GM12875 (cell line): ENCODE measurements at regions not wholly inside any gene's neighbourhood (a gene's known extent, or its start where the extent isn't known, plus 50 kb on each side); places are given as distances from the start of the nearest gene placed in this dataset.

Source experiments
- H3K4me3 ChIP-seq: one replicate; pipeline ENCODE4 v1.5.1; 2011; ENCODE audit warnings: low read depth, low read length, control low read depth
- TF ChIP-seq, protein P1 (sequence below): IDR thresholded peaks from 2 replicates; pipeline ENCODE4 v1.5.1; 2011; ENCODE audit warnings: low read depth, mild to moderate bottlenecking, control low read depth, inconsistent platforms, low read length, moderate library complexity, borderline replicate concordance; ENCODE audit not compliant: insufficient read depth

DNA sequence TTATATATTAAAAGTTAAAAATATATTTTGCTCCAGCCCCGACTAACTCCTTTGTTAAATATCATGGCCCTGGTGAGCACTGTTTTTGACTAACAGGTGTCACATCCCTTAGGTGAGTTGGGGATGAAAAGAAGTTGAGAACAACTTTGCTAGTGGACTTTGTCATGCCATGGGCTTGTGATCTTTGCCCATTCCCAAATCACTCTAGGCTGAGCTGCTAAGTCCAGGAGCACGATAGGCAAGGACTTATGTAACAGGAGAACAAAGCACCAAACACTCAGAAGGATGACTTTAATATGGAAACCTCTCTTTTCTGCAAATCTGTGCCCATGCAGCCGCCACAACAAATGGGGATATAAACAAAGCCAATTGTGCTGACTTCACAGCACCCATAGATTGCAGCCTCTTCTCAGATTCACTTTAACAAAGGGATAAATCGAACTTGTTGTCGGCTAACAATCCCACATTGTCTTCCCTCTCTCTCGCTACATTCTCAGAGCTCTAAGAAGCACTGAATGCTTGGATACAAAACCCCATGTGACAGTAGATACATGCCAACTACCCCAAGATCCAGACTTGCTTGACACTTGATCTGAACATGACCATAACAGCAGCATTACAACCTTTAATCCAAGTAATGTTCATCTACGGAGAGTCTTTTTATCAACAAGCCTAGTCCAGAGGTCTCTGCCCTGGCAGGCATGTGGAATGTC lies 86.8 kb upstream of the CD180 start:
- TF ChIP-seq, protein P1, sequence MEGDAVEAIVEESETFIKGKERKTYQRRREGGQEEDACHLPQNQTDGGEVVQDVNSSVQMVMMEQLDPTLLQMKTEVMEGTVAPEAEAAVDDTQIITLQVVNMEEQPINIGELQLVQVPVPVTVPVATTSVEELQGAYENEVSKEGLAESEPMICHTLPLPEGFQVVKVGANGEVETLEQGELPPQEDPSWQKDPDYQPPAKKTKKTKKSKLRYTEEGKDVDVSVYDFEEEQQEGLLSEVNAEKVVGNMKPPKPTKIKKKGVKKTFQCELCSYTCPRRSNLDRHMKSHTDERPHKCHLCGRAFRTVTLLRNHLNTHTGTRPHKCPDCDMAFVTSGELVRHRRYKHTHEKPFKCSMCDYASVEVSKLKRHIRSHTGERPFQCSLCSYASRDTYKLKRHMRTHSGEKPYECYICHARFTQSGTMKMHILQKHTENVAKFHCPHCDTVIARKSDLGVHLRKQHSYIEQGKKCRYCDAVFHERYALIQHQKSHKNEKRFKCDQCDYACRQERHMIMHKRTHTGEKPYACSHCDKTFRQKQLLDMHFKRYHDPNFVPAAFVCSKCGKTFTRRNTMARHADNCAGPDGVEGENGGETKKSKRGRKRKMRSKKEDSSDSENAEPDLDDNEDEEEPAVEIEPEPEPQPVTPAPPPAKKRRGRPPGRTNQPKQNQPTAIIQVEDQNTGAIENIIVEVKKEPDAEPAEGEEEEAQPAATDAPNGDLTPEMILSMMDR = no peak
- H3K4me3 ChIP-seq = no peak overlapping the region

DNA sequence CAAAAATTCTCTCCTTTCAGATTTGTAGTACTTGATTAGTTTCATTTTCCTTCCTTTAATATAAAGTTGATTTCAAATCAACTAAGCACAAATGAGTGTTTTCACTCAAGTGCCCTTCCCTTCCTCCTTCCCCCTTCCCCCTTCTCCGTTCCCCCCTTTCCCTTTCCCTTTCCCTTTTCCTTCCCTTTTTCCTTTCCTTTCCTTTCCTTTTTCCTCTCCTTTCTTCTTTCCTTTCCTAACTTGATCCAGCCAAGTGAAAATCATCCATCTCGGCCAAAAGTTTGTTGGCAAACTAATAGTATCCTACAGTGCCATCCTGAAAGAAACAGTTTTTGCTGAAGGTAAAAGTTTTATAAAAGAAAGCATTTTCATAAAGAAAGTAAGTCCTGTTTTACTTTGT lies 85.3 kb upstream of the CD180 start:
- TF ChIP-seq, protein P1 = no peak
- H3K4me3 ChIP-seq = no peak overlapping the region

DNA sequence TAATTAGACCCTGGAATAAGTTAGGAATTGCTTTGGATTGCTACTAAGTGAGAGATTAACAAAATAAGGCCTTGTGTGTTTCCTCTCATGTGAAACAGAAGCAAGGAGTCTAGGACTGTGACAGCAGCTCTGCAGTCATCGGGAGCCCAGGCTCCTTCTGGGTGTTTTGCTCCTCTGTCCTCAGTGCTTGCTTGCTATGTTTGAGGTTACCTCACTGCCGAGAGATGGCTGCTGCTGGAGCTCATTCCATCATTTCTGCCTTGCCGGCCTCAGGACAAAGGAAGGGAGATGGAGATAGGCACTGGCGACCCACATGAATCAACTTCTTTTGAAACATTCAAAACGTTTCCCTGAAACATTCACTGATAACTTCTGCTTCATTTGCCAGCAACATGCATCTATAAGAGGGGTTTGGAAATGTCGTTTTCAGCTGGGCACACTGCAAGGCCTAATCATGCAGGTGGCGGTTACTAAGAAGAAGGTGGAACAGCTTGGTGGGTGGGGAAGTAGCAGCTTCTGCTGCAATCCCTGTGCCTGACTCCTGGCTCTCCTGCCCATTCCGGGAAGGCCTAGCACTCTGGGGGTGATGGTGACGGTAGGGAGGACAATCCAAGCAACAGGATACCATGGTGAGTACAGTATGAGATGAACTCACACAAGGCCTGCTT lies 77.2 kb upstream of the CD180 start:
- TF ChIP-seq, protein P1 = no peak
- H3K4me3 ChIP-seq = no peak overlapping the region

DNA sequence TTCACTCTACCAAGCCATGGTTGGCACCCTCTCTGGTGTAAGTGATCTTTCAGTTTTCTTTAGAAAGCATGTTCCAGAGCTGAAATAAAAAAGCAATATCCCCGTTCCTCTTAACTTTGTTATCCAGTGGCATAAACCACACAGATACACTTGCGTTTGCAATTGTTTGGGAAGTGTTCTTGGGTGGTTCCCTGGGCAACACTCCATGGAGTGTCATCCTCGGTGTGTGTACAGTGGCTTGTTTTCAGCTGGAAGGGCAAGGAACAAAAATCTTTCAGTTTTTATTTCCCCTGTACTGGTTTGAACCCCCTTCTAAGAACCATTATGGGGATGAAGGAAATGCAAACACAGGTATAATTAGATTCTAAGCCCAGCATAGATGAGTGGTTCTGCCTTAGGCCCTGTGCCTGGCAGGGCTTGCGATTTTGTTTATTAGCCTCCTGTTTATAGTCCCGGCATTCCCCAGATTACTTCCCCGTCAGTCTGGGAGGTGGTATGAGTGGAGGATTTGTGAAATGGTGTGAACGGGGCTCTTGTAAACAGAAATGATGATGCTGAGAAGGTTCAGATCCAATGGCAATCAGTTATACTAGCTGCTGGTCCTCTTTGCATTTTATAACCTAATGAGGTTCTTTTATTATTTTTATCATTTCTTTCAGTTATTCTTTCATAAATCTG lies 76.0 kb upstream of the CD180 start:
- TF ChIP-seq, protein P1 = no peak
- H3K4me3 ChIP-seq = no peak overlapping the region

DNA sequence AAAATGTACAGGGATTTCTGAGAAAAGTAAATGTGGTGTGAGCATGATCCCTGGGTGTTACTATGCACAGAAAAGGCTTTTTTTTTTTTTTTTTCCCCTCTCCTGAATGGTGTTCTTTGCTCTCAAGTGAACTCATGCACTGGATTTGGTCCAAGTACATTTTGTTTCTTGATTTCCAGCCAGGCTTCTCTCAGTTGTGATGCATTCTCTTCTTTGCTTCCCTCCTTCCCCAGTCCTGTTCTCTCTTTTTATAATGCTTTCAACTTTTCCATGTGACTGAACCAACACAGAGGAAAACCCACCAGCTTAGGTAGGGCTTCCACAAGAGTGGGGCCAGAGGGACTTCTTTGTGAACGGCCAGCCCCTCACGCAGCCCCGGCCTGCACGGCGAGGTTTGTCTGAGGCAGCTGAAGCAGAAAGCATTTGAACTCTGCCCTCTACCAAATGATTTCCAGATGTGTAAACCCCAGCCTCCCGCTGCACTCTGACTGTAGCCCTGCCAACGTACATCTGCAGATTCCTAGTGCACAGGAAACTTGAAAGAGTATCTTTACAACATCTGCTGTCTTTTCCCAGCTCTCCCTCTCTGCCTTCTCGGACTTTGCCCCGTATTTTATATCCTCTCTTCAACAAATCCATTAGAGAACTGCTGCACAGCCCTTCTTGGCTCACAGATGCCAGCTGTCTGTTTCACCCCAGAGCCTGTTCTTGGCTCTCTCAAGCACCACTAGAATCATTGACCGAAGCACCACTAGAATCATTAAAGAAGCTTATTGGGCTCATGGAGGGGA lies 71.8 kb upstream of the CD180 start:
- no peak overlapping the region for H3K4me3 ChIP-seq
- TF ChIP-seq, protein P1 = no peak

DNA sequence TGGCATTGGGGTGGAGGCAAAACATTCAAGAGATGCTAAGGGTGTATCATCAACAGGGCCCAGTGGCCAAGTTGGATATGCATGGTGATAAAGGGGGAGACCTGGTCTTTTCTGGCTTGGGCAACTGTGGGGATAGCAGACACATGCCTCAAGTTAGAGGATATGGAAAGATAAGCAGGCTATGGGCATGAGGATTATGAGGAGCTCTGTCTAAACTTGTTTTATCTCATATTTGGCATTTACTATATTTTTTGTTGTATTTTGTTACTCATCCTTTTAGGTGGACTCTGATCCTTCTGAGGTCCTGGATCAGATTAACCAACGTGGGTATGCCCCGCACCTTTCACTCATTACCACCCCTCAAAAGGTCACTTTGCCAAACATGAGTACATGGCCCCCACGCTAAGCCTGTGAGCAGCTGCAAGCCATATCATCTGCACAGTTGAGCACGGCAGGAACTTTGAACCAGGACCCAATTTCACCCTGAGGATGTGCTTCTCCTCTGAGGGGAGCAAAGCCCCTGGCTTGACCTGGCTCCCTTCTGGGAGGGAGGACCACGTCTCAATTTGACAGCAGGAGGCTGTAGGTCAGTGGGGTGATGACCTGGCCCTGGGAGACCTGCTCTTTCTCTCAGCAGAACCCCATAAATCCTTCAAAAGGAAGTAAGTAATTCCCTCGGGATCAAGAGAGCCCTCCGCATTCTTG lies 71.1 kb upstream of the CD180 start:
- TF ChIP-seq, protein P1 = no peak
- no peak overlapping the region for H3K4me3 ChIP-seq
